Activated CD4-positive, alpha-beta T cell treated with anti-CD3 and anti-CD28 coated beads for 36 hours (primary cell): ENCODE measurements at regions not wholly inside any gene's neighbourhood (a gene's known extent, or its start where the extent isn't known, plus 50 kb on each side); places are given as distances from the start of the nearest gene placed in this dataset.

Experiments
- ATAC-seq: fragments of 200-7000 bp; cut with Tn5 transposase; one replicate; pipeline ENCODE4 v1.10.0; 2021; ENCODE audit warnings: mild to moderate bottlenecking, moderate library complexity
- CTCF ChIA-PET: fragments of 350-600 bp; sonication (Branson Sonifier 250); formaldehyde crosslinking; loops from one replicate; lab custom pipeline; 2021; ENCODE audit warnings: antibody characterized with exemption; lab: Charles Lee
- POLR2A ChIA-PET: fragments of 350-600 bp; sonication (Branson Sonifier 250); formaldehyde crosslinking; loops from one replicate; lab custom pipeline; 2021; ENCODE audit warnings: antibody characterized with exemption, inconsistent platforms; lab: Charles Lee
- DNase-seq: peaks from one replicate; pipeline ENCODE4 v3.0.0-alpha.2; 2020
- H3K27ac Mint-ChIP-seq: one replicate; pipeline ENCODE4 v1.8.0; 2021; ENCODE audit warnings: mixed read lengths
- H3K27me3 Mint-ChIP-seq: one replicate; pipeline ENCODE4 v1.8.0; 2021; ENCODE audit warnings: mixed read lengths
- H3K36me3 Mint-ChIP-seq: one replicate; pipeline ENCODE4 v1.8.0; 2021; ENCODE audit warnings: low read depth, mixed read lengths
- H3K4me1 Mint-ChIP-seq: one replicate; pipeline ENCODE4 v1.8.0; 2021; ENCODE audit warnings: mixed read lengths
- H3K4me3 Mint-ChIP-seq: one replicate; pipeline ENCODE4 v1.8.0; 2021; ENCODE audit warnings: mild to moderate bottlenecking, moderate library complexity, mixed read lengths
- H3K9me3 Mint-ChIP-seq: one replicate; pipeline ENCODE4 v1.8.0; 2021; ENCODE audit warnings: low read depth, mixed read lengths
- intact Hi-C, 2 experiments: fragments of 100-400 bp; cut with DNase I in 1 of 2; cut with micrococcal nuclease in 1 of 2; formaldehyde crosslinking; loops; one replicate each; pipeline versions ENCODE4 v1.14.2 to v1.15.1; 2022 to 2024; cut with DNase I, micrococcal nuclease

- ChIA-PET POLR2A (no interaction called here), CTCF (no interaction called here)
- Mint-ChIP-seq H3K4me3 (no peak overlapping the region), H3K27ac (no peak overlapping the region), H3K4me1 (no peaks in the 10 kb centered on the region), H3K27me3 (peaks cover 2% of the 10 kb centered on the region), H3K36me3 (no peaks in the 10 kb centered on the region), H3K9me3 (no peaks in the 10 kb centered on the region)
- no peak for DNase-seq
- no peak for ATAC-seq
- intact Hi-C loops: no loop called here
These were observed 166.2 kb downstream of the WNT5A start for GRCh38 chr3:55320928-55321327.

GRCh38 chr3:55315396-55315795, 171.7 kb downstream of the WNT5A start:
- CTCF ChIA-PET: no interaction called here
- Mint-ChIP-seq H3K27me3 (peaks cover 2% of the 10 kb centered on the region), H3K27ac (no peak overlapping the region), H3K4me1 (no peaks in the 10 kb centered on the region), H3K9me3 (peaks cover 2% of the 10 kb centered on the region), H3K4me3 (no peak overlapping the region), H3K36me3 (no peaks in the 10 kb centered on the region)
- POLR2A ChIA-PET: no interaction called here
- ATAC-seq (no peak), DNase-seq (no peak)
- intact Hi-C loops: no loop called here

DNA sequence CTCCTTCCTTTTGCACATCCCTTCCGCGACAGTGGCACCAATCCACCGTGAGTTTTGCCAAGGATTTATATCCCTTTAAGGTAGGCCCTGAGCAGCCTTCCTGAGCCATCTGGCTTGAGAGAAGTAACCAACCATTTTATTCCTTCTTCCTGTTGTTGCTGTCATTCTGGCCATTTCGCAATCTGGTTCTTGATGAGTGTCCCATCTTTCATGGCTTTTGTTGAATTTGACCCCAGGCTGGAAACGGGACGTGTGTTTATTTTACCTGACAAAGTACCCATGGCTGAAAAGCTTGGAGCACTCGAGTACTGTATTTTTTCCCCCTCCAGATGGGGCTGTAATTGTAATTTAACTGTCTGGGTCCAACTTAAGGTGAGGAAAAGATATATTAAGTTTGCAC, 173.4 kb downstream of the WNT5A start:
- ChIA-PET POLR2A (no interaction called here), CTCF (no interaction called here)
- Mint-ChIP-seq H3K4me1 (no peaks in the 10 kb centered on the region), H3K27ac (no peak overlapping the region), H3K4me3 (no peak overlapping the region), H3K36me3 (no peaks in the 10 kb centered on the region), H3K9me3 (peaks cover 2% of the 10 kb centered on the region), H3K27me3 (peaks cover 2% of the 10 kb centered on the region)
- ATAC-seq (no peak), DNase-seq (no peak)
- intact Hi-C loops: no loop called here

- ATAC-seq: no peak
- Mint-ChIP-seq H3K27me3 (no peaks in the 10 kb centered on the region), H3K4me1 (no peaks in the 10 kb centered on the region), H3K9me3 (peaks cover 2% of the 10 kb centered on the region), H3K27ac (no peak overlapping the region), H3K36me3 (no peaks in the 10 kb centered on the region), H3K4me3 (no peak overlapping the region)
- no peak for DNase-seq
- intact Hi-C loops: no loop called here
- POLR2A ChIA-PET: no interaction called here
- CTCF ChIA-PET: no interaction called here
These were observed 177.8 kb downstream of the WNT5A start for GRCh38 chr3:55309336-55309735.

DNA sequence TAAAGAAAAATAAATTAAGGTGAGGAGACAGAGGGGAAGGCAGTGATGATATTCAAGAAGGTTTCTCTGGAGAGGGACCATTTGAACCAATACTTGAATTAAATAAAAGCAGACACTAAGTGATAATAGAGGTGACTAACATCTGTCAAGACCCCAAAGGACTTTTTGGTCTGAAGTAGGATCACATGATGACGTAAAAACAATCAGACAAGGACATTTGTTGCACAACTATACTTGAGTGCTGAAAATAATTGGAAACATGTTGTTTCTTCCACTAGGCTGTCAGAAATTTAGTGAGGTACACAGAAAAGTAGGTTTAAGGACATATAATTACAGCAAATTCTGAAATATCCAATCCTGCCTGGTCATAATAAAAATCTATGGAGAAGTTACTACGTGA, 179.5 kb downstream of the WNT5A start:
- Mint-ChIP-seq H3K4me3 (no peak overlapping the region), H3K4me1 (no peaks in the 10 kb centered on the region), H3K9me3 (peaks cover 6% of the 10 kb centered on the region), H3K36me3 (no peaks in the 10 kb centered on the region), H3K27ac (no peak overlapping the region), H3K27me3 (peaks cover 2% of the 10 kb centered on the region)
- ATAC-seq: no peak
- ChIA-PET CTCF (no interaction called here), POLR2A (no interaction called here)
- no peak for DNase-seq
- intact Hi-C loops: no loop called here

- no peak for ATAC-seq
- Mint-ChIP-seq H3K27ac (no peak overlapping the region), H3K27me3 (peaks cover 2% of the 10 kb centered on the region), H3K36me3 (no peaks in the 10 kb centered on the region), H3K4me3 (no peak overlapping the region), H3K4me1 (no peaks in the 10 kb centered on the region), H3K9me3 (peaks cover 8% of the 10 kb centered on the region)
- CTCF ChIA-PET: no interaction called here
- POLR2A ChIA-PET: no interaction called here
- intact Hi-C loops: no loop called here
- DNase-seq: no peak
These were observed 181.2 kb downstream of the WNT5A start for GRCh38 chr3:55305696-55306485.

DNA sequence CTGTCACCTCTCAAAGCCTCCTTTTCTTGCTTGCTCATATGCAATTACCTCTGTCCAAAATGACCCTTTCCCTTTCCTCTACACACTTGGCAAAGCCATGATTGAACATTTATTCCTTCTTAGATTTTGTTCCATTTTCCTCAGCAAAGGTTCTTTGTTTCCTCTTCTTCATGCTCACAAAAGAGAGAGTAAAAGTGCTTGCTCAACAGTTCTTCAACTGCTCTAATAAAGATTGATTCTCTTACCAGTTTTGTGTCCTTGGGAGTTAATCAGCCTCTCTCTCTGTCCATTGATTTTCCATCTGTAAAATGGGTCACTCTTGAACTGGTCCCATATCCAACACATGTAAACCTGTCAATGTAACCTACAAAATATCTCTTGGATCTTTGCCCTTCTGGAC, 186.4 kb downstream of the WNT5A start:
- Mint-ChIP-seq H3K36me3 (no peaks in the 10 kb centered on the region), H3K27ac (no peak overlapping the region), H3K4me1 (no peaks in the 10 kb centered on the region), H3K27me3 (peaks cover 2% of the 10 kb centered on the region), H3K9me3 (peaks cover 7% of the 10 kb centered on the region), H3K4me3 (no peak overlapping the region)
- intact Hi-C loops: no loop called here
- CTCF ChIA-PET: no interaction called here
- POLR2A ChIA-PET: no interaction called here
- ATAC-seq (no peak), DNase-seq (no peak)

GRCh38 chr3:55297706-55298105, 189.4 kb downstream of the WNT5A start:
- H3K9me3 Mint-ChIP-seq: peaks cover 2% of the 10 kb centered on the region
- H3K27ac Mint-ChIP-seq: no peak overlapping the region
- no peaks in the 10 kb centered on the region for H3K36me3 Mint-ChIP-seq
- no peak overlapping the region for H3K4me3 Mint-ChIP-seq
- H3K27me3 Mint-ChIP-seq: no peaks in the 10 kb centered on the region
- POLR2A ChIA-PET: no interaction called here
- DNase-seq (no peak), ATAC-seq (no peak)
- intact Hi-C loops: no loop called here
- CTCF ChIA-PET: no interaction called here
- H3K4me1 Mint-ChIP-seq: no peaks in the 10 kb centered on the region

DNA sequence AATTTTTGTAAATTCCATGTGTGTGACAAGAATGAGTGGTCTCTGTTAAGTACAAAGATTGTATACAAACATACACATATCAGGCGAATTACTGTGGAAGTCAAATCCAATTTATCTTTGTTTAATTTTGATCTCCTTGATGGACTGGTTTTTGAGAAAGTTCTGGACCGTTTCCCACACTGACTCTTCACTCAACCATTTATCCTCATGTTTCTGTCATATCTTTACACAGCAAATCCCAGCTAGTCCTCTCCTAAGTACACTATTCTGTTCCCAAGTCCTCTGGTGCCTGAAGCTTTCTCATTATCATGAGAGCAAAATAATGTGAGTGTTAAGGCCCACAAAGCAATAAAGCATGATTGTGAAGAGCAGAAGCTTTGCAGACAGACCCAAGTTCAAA, 189.9 kb downstream of the WNT5A start:
- peaks cover 2% of the 10 kb centered on the region for H3K9me3 Mint-ChIP-seq
- no peaks in the 10 kb centered on the region for H3K36me3 Mint-ChIP-seq
- DNase-seq (no peak), ATAC-seq (no peak)
- ChIA-PET CTCF (no interaction called here), POLR2A (no interaction called here)
- intact Hi-C loops: no loop called here
- no peak overlapping the region for H3K27ac Mint-ChIP-seq
- no peaks in the 10 kb centered on the region for H3K27me3 Mint-ChIP-seq
- no peak overlapping the region for H3K4me3 Mint-ChIP-seq
- H3K4me1 Mint-ChIP-seq: no peaks in the 10 kb centered on the region

DNA sequence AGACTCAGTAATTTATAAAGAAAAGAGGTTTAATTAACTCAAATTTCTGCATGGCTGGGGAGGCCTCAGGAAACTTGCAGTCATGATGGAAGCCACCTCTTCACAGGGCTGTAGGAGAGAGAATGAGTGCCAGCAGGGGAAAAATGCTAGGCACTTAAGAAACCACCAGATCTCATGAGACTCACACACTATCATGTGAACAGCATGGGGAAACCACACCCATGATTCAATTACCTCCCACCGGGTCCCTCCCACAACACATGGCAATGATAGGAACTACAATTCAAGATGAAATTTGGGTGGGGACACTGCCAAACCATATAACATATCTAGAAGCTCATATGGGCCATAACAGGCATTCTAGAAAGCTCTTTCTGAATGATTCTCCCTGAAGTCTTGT, 190.3 kb downstream of the WNT5A start:
- DNase-seq (no peak), ATAC-seq (no peak)
- intact Hi-C loops: no loop called here
- Mint-ChIP-seq H3K27me3 (no peaks in the 10 kb centered on the region), H3K27ac (no peak overlapping the region), H3K4me1 (no peaks in the 10 kb centered on the region), H3K36me3 (no peaks in the 10 kb centered on the region), H3K4me3 (no peak overlapping the region), H3K9me3 (peaks cover 4% of the 10 kb centered on the region)
- CTCF ChIA-PET: no interaction called here
- POLR2A ChIA-PET: no interaction called here

DNA sequence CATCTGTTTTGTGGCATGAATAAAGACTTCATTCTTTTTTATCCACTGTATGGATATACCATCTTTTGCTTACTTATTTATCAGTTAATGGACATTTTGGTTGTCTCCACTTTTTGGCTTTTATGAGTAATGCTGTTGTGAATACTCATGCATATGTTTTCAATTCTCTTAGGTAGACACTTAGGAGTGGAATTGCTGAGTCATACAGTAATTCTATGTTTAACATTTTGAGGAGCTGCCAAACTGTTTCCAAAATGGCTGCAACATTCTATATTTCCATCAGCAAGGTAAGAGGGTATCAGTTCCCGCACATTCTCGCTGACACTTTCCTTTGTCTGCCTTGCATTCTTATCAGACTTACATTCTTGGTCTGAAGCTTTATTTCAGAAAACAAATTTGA, 191.1 kb downstream of the WNT5A start:
- Mint-ChIP-seq H3K27ac (no peak overlapping the region), H3K36me3 (no peaks in the 10 kb centered on the region), H3K9me3 (peaks cover 2% of the 10 kb centered on the region), H3K27me3 (no peaks in the 10 kb centered on the region), H3K4me1 (no peaks in the 10 kb centered on the region), H3K4me3 (no peak overlapping the region)
- ATAC-seq (no peak), DNase-seq (no peak)
- ChIA-PET CTCF (no interaction called here), POLR2A (no interaction called here)
- intact Hi-C loops: no loop called here

DNA sequence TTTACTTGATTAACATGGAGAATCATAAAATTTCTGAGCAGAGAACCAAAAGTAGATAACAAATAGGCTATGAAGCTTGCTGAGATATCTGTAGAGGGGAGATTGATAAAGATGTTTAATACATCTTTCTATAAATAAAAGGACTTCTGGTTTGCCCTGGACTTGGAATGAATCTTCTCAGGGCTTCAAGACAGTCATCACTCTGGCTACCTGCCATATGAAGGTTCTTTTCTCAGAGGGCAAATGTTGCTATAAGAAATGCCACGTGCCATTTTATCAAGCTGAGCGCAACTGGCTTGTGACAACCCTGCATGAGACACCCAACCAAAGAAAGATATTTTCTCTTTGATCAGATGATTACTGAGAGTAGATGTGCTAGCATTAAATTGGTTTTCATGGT, 192.5 kb downstream of the WNT5A start:
- Mint-ChIP-seq H3K27me3 (no peaks in the 10 kb centered on the region), H3K36me3 (no peaks in the 10 kb centered on the region), H3K4me1 (no peaks in the 10 kb centered on the region), H3K4me3 (no peak overlapping the region), H3K9me3 (peaks cover 1% of the 10 kb centered on the region), H3K27ac (no peak overlapping the region)
- POLR2A ChIA-PET: no interaction called here
- CTCF ChIA-PET: no interaction called here
- DNase-seq (no peak), ATAC-seq (no peak)
- intact Hi-C loops: no loop called here
